Sigmoid colon (tissue), 4 donors: ENCODE measurements at regions not wholly inside any gene's neighbourhood (a gene's known extent, or its start where the extent isn't known, plus 50 kb on each side); places are given as distances from the start of the nearest gene placed in this dataset.
"Not testable (repeated sequence)": the region's sequence is repeated elsewhere in the genome, so short reads cannot be mapped to it uniquely, and the experiment has no call there.

ENCODE experiments used
- CTCF ChIP-seq, 4 experiments: fragments of 450-650 bp in 3 of 4; fragments of 200-600 bp in 1 of 4; IDR thresholded peaks; one replicate each; pipeline ENCODE4 v1.5.1; 2016 to 2019; ENCODE audit warnings: antibody characterized with exemption in 4 of 4, mild to moderate bottlenecking in 3 of 4, moderate library complexity in 2 of 4
- EP300 ChIP-seq, 4 donors: sonication (generic); formaldehyde crosslinking; IDR thresholded peaks; one replicate each; pipeline ENCODE4 v1.6.1; 2017; ENCODE audit warnings: antibody characterized with exemption in 4 of 4
- POLR2AphosphoS5 ChIP-seq, 4 donors: sonication (generic); formaldehyde crosslinking; IDR thresholded peaks; one replicate each; pipeline ENCODE4 v1.6.1; 2017; ENCODE audit warnings: antibody characterized with exemption in 4 of 4

GRCh38 chr9:39566782-39567181 lies 211.3 kb downstream of the SPATA31A1 start:
- TF ChIP-seq CTCF, POLR2AphosphoS5, EP300 (IDR thresholded peaks at IDR 0.05): not testable (repeated sequence)
